ENCODE measurements at regions not wholly inside any gene's neighbourhood (a gene's known extent, or its start where the extent isn't known, plus 50 kb on each side); places are given as distances from the start of the nearest gene placed in this dataset.

DNA sequence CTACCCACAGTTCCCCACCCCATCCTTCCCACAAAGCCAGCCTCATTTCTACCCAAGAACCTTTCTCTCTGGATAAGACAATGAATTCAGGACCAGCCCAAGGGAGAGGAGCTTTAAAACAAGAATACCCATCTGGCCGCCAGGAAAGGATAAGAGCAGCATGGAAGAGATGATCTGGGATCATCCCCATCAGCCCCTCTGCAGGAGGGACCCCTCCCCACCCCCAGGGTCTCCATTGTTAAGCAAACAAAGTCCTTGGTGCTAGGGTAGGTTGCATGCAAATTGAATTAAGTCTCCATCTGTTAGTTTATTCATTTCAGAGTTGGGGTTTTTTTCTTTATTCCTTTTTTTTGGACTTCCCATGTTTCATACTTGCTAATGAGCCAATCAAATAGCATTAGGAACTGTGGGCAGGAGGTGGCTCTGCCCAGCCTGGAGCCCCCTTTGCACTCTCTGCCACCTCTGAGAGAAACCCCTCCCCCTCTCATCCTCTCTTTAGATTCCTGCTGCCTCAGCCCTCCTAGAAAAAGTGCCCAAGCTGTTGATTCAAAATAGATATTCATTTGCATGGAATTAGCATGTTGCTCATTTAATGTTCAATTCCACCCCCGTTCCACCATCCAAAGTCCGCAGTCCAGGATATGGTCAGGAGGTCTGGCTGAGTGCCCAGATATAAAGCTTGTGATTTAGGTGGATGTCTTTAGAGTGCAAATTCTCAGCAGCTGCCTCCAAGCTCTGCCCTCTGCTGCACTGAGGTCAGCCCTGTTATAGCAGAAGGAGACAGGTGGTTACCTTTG, 138.5 kb upstream of the NCAM1 start:
- H3K36me3 Mint-ChIP-seq: no peaks in the 10 kb centered on the region
- WGBS (ENCODE audit: insufficient coverage): no CpG with 5 or more reads among the region's 3 CpGs
- Histone ChIP-seq H3K9ac (ENCODE audit: insufficient read depth, low read length, poor library complexity, severe bottlenecking) (no peak overlapping the region), H3K4me3 (replicated peaks in 1 of 3; ENCODE audit: low read depth in 2 of 3, low read length in 3 of 3) (no peak overlapping the region), H4K20me1 (ENCODE audit: insufficient read depth, low read length) (no peaks in the 10 kb centered on the region), H3K27ac (ENCODE audit: low read depth in 1 of 2, low read length in 2 of 2) (no peak overlapping the region), H3K27me3 (ENCODE audit: control insufficient read depth in 2 of 2, insufficient read depth in 2 of 2, low read length in 2 of 2) (no peaks in the 10 kb centered on the region), H3K79me2 (ENCODE audit: insufficient read depth, low read length) (no peaks in the 10 kb centered on the region), H2AFZ (ENCODE audit: insufficient read depth, low read depth, low read length, poor library complexity, severe bottlenecking) (no peak overlapping the region), H3K36me3 (replicated peaks in 1 of 2; ENCODE audit: control insufficient read depth in 1 of 2, insufficient read depth in 2 of 2, low read length in 2 of 2) (no peaks in the 10 kb centered on the region), H3K9me3 (replicated peaks in 1 of 2; ENCODE audit: control insufficient read depth in 1 of 2, insufficient read depth in 1 of 2, low read length in 2 of 2) (no peaks in the 10 kb centered on the region), H3K4me1 (ENCODE audit: control insufficient read depth in 1 of 2, insufficient read depth in 2 of 2, low read length in 2 of 2) (no peaks in the 10 kb centered on the region), H3K4me2 (replicated peaks; ENCODE audit: extremely low read depth, low read length, poor library complexity, severe bottlenecking) (no peak overlapping the region)
- intact Hi-C loops (cut with micrococcal nuclease): no loop called here
- H3K4me3 Mint-ChIP-seq: no peak overlapping the region
- H3K27ac Mint-ChIP-seq: no peak overlapping the region
- peaks cover 1 to 8% (median 3%) of the 10 kb centered on the region in 3 donors for H3K27me3 Mint-ChIP-seq (ENCODE audit: low read depth in 3 of 3)
- peaks cover 0 to 11% (median 5%) of the 10 kb centered on the region in 7 donors for H3K9me3 Mint-ChIP-seq
- no peak for DNase-seq
- no peaks in the 10 kb centered on the region for H3K4me1 Mint-ChIP-seq
- TF ChIP-seq, protein P1, sequence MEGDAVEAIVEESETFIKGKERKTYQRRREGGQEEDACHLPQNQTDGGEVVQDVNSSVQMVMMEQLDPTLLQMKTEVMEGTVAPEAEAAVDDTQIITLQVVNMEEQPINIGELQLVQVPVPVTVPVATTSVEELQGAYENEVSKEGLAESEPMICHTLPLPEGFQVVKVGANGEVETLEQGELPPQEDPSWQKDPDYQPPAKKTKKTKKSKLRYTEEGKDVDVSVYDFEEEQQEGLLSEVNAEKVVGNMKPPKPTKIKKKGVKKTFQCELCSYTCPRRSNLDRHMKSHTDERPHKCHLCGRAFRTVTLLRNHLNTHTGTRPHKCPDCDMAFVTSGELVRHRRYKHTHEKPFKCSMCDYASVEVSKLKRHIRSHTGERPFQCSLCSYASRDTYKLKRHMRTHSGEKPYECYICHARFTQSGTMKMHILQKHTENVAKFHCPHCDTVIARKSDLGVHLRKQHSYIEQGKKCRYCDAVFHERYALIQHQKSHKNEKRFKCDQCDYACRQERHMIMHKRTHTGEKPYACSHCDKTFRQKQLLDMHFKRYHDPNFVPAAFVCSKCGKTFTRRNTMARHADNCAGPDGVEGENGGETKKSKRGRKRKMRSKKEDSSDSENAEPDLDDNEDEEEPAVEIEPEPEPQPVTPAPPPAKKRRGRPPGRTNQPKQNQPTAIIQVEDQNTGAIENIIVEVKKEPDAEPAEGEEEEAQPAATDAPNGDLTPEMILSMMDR (IDR thresholded peaks at IDR 0.05): no peak

DNA sequence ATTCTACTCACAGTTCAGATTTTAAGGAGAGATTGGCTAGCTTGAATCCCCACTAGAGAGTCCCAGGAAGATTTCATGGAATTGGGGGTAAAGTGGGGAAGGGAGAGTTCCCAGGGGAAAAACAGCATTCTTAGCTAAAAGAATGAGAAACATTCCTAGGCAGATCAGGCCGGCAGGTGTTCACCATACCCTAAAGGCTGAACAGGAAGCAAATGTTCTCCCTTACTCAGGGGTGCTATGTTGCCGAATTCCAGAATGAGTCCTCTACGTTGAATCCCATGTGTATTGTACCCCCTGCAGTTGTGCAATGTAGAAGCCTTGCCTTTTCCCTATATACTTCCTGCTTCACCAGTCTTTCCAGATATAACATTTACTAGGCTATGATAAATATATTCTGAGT, 135.2 kb upstream of the NCAM1 start:
- Mint-ChIP-seq H3K4me1 (no peaks in the 10 kb centered on the region), H3K4me3 (no peak overlapping the region), H3K27me3 (ENCODE audit: low read depth in 3 of 3) (peaks cover 1 to 7% (median 3%) of the 10 kb centered on the region in 3 donors), H3K9me3 (peaks cover 2 to 9% (median 6%) of the 10 kb centered on the region in 7 donors), H3K27ac (no peak overlapping the region), H3K36me3 (no peaks in the 10 kb centered on the region)
- no peak for DNase-seq
- Histone ChIP-seq H3K27me3 (ENCODE audit: control insufficient read depth in 2 of 2, insufficient read depth in 2 of 2, low read length in 2 of 2) (no peaks in the 10 kb centered on the region), H3K4me3 (replicated peaks in 1 of 3; ENCODE audit: low read depth in 2 of 3, low read length in 3 of 3) (no peak overlapping the region), H4K20me1 (ENCODE audit: insufficient read depth, low read length) (no peaks in the 10 kb centered on the region), H3K27ac (ENCODE audit: low read depth in 1 of 2, low read length in 2 of 2) (no peak overlapping the region), H3K4me1 (ENCODE audit: control insufficient read depth in 1 of 2, insufficient read depth in 2 of 2, low read length in 2 of 2) (no peaks in the 10 kb centered on the region), H3K9me3 (replicated peaks in 1 of 2; ENCODE audit: control insufficient read depth in 1 of 2, insufficient read depth in 1 of 2, low read length in 2 of 2) (no peaks in the 10 kb centered on the region), H3K4me2 (replicated peaks; ENCODE audit: extremely low read depth, low read length, poor library complexity, severe bottlenecking) (no peak overlapping the region), H2AFZ (ENCODE audit: insufficient read depth, low read depth, low read length, poor library complexity, severe bottlenecking) (no peak overlapping the region), H3K9ac (ENCODE audit: insufficient read depth, low read length, poor library complexity, severe bottlenecking) (no peak overlapping the region), H3K79me2 (ENCODE audit: insufficient read depth, low read length) (no peaks in the 10 kb centered on the region), H3K36me3 (replicated peaks in 1 of 2; ENCODE audit: control insufficient read depth in 1 of 2, insufficient read depth in 2 of 2, low read length in 2 of 2) (no peaks in the 10 kb centered on the region)
- 60% methylated on average over 3 of the region's 3 CpGs for WGBS (ENCODE audit: insufficient coverage)
- TF ChIP-seq, protein P1 (IDR thresholded peaks at IDR 0.05): no peak
- intact Hi-C loops (cut with micrococcal nuclease): no loop called here
